ENCODE measurements at regions not wholly inside any gene's neighbourhood (a gene's known extent, or its start where the extent isn't known, plus 50 kb on each side); places are given as distances from the start of the nearest gene placed in this dataset.

GRCh38 chr15:62644216-62644888 is 398.2 kb upstream of the TPM1 start:
- no peak for TF ChIP-seq CTCF (conservative IDR thresholded peaks at IDR 0.05; ENCODE audit: control insufficient read depth, insufficient read depth, low read depth, low read length)
- no peak for DNase-seq (ENCODE audit: low read depth)
- H3K4me3 ChIP-seq (ENCODE audit: control insufficient read depth, low read depth, low read length), result no peak overlapping the region

- no peak overlapping the region for H3K4me3 ChIP-seq (ENCODE audit: control insufficient read depth, low read depth, low read length)
- DNase-seq (ENCODE audit: low read depth), result peak; percentile 46
- no peak for TF ChIP-seq CTCF (conservative IDR thresholded peaks at IDR 0.05; ENCODE audit: control insufficient read depth, insufficient read depth, low read depth, low read length)
Observed at GRCh38 chr15:62644889-62645742, 397.4 kb upstream of the TPM1 start.

GRCh38 chr15:62647202-62647842 is 395.2 kb upstream of the TPM1 start:
- no peak overlapping the region for H3K4me3 ChIP-seq (ENCODE audit: control insufficient read depth, low read depth, low read length)
- TF ChIP-seq CTCF (conservative IDR thresholded peaks at IDR 0.05; ENCODE audit: control insufficient read depth, insufficient read depth, low read depth, low read length), result no peak
- peak; percentile 89 for DNase-seq (ENCODE audit: low read depth)

GRCh38 chr15:62647843-62648505 is 394.6 kb upstream of the TPM1 start:
- no peak for DNase-seq (ENCODE audit: low read depth)
- H3K4me3 ChIP-seq (ENCODE audit: control insufficient read depth, low read depth, low read length), result no peak overlapping the region
- TF ChIP-seq CTCF (conservative IDR thresholded peaks at IDR 0.05; ENCODE audit: control insufficient read depth, insufficient read depth, low read depth, low read length), result no peak

GRCh38 chr15:62648954-62649353 is 393.6 kb upstream of the TPM1 start:
- TF ChIP-seq CTCF (conservative IDR thresholded peaks at IDR 0.05; ENCODE audit: control insufficient read depth, insufficient read depth, low read depth, low read length), result peak; percentile 36

GRCh38 chr15:62649793-62650420 is 392.6 kb upstream of the TPM1 start:
- DNase-seq (ENCODE audit: low read depth), result peak; percentile 67
- no peak for TF ChIP-seq CTCF (conservative IDR thresholded peaks at IDR 0.05; ENCODE audit: control insufficient read depth, insufficient read depth, low read depth, low read length)
- no peak overlapping the region for H3K4me3 ChIP-seq (ENCODE audit: control insufficient read depth, low read depth, low read length)

More at GRCh38 chr15:62648954-62649353, 393.6 kb upstream of the TPM1 start:
- H3K4me3 ChIP-seq (ENCODE audit: control insufficient read depth, low read depth, low read length), result no peak overlapping the region
- DNase-seq (ENCODE audit: low read depth), result peak; percentile 35
